NK-92 (cell line): ENCODE measurements at regions not wholly inside any gene's neighbourhood (a gene's known extent, or its start where the extent isn't known, plus 50 kb on each side); places are given as distances from the start of the nearest gene placed in this dataset.
"Not testable (repeated sequence)": the region's sequence is repeated elsewhere in the genome, so short reads cannot be mapped to it uniquely, and the experiment has no call there.

Source experiments
- DNase-seq: peaks from one replicate; lab custom pipeline; 2025; ENCODE audit not compliant: unreplicated experiment; lab: John Stamatoyannopoulos, UW

- no peak for DNase-seq
Observed at GRCh38 chr7:130845581-130846085, 111.6 kb upstream of the KLF14 start.

GRCh38 chr7:130849604-130850003 is 115.6 kb upstream of the KLF14 start:
- no peak for DNase-seq

- DNase-seq, result no peak
Observed at GRCh38 chr7:130850956-130851355, 116.9 kb upstream of the KLF14 start.

GRCh38 chr7:130852867-130853266 is 118.9 kb upstream of the KLF14 start:
- DNase-seq, result no peak

GRCh38 chr7:130853503-130854279 is 119.7 kb upstream of the KLF14 start:
- no peak for DNase-seq

GRCh38 chr7:130854481-130854880 is 120.5 kb upstream of the KLF14 start:
- DNase-seq, result no peak

- no peak for DNase-seq
Observed at GRCh38 chr7:130856866-130857265, 122.9 kb upstream of the KLF14 start.

- DNase-seq, result not testable (repeated sequence)
Observed at GRCh38 chr7:130860832-130861231, 126.8 kb upstream of the KLF14 start.

- DNase-seq, result no peak
Observed at GRCh38 chr7:130865408-130866236, 131.6 kb upstream of the KLF14 start.

- DNase-seq, result no peak
Observed at GRCh38 chr7:130867039-130867438, 133.0 kb upstream of the KLF14 start.

GRCh38 chr7:130867581-130868136 is 133.7 kb upstream of the KLF14 start:
- DNase-seq, result no peak

GRCh38 chr7:130868139-130868538 is 134.1 kb upstream of the KLF14 start:
- no peak for DNase-seq

GRCh38 chr7:130869918-130870317 is 135.9 kb upstream of the KLF14 start:
- no peak for DNase-seq

- no peak for DNase-seq
Observed at GRCh38 chr7:130872341-130872740, 138.3 kb upstream of the KLF14 start.

- DNase-seq, result no peak
Observed at GRCh38 chr7:130872756-130873448, 138.9 kb upstream of the KLF14 start.

- no peak for DNase-seq
Observed at GRCh38 chr7:130874071-130874915, 140.3 kb upstream of the KLF14 start.

GRCh38 chr7:130875265-130875741 is 141.3 kb upstream of the KLF14 start:
- no peak for DNase-seq

GRCh38 chr7:130875901-130876300 is 141.9 kb upstream of the KLF14 start:
- no peak for DNase-seq

GRCh38 chr7:130877236-130877990 is 143.4 kb upstream of the KLF14 start:
- DNase-seq, result no peak

- no peak for DNase-seq
Observed at GRCh38 chr7:130877991-130878305, 143.9 kb upstream of the KLF14 start.
